ENCODE measurements at regions not wholly inside any gene's neighbourhood (a gene's known extent, or its start where the extent isn't known, plus 50 kb on each side); places are given as distances from the start of the nearest gene placed in this dataset.

DNA sequence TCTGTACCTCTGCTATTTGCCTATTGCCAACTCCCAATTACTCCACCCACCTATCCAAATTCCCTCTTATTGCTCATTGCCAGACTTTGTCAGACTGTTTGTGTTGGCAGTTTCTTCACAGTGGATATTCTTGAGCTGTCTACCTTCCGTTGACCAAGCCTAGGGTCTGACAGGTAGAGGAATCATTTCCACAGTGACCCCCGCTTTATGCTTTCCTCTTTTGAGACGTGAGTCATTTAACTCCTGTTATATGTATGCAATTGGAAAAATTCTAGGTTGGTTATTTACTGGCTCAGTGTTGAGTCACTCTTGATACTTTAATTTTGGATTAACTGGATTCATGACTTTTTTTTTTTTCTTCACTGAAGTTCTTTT, 187.7 kb downstream of the IRS1 start:
- Histone ChIP-seq H3K36me3 (replicated peaks; ENCODE audit: insufficient read depth, low read depth) (no peaks in the 10 kb centered on the region), H3K27ac (no peak overlapping the region), H3K4me3 (no peak overlapping the region), H3K9me3 (ENCODE audit: low read depth) (no peaks in the 10 kb centered on the region), H3K79me2 (no peaks in the 10 kb centered on the region), H3K4me1 (ENCODE audit: insufficient read depth) (no peaks in the 10 kb centered on the region), H2AFZ (no peak overlapping the region), H3K27me3 (no peaks in the 10 kb centered on the region), H3K9me2 (replicated peaks; ENCODE audit: insufficient read depth) (no peaks in the 10 kb centered on the region), H4K20me1 (ENCODE audit: insufficient read depth, poor library complexity, severe bottlenecking) (no peaks in the 10 kb centered on the region), H3K4me2 (no peak overlapping the region)
- no peak for DNase-seq (ENCODE audit: low spot score)
- WGBS (ENCODE audit: low lambda C conversion rate, missing lambda C conversion rate), result 96% methylated on average over 3 of the region's 3 CpGs
- TF ChIP-seq EZH2phosphoT487 (IDR thresholded peaks at IDR 0.05; ENCODE audit: low read depth, severe bottlenecking, unreplicated experiment) (no peak), EZH2 (IDR thresholded peaks at IDR 0.05; ENCODE audit: borderline replicate concordance) (no peak), CTCF (IDR thresholded peaks at IDR 0.05; ENCODE audit: poor library complexity) (no peak)

DNA sequence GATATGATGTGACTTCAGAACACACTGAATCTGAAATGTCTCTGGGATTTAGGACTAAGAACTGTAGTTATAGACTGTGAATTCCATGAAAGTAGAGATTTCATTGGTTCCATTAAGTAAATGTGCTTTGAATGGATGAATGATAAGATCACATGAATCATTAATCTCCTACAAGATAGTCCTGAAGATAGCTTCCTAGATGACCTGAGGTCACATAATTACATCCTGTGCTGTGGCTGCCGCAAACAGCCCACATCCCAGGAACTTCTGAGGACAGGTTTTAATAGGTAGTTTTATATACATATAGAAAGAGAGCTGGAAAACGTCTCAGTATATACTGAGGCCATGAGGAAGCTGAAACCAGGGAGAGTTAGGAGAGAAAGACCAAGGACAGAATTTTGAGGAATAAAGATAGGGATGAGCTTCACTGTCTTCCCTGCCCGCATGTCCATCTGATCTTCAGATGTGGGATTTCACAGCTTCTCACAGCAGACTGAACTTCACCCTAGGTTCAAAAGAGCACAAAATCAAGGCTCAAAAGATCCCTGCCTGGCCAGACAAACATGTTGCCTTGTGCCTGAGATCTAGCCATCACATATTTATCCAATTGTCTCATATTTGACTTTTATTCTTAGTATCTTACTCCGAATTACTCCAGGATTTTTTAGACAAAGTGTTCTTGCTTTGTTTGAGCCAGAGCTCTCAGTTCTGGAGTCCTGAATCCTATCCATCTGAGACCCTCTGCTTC, 188.2 kb downstream of the IRS1 start:
- H4K20me1 ChIP-seq (ENCODE audit: insufficient read depth, poor library complexity, severe bottlenecking), result no peaks in the 10 kb centered on the region
- no peak overlapping the region for H2AFZ ChIP-seq
- no peaks in the 10 kb centered on the region for H3K79me2 ChIP-seq
- no peak for TF ChIP-seq EZH2phosphoT487 (IDR thresholded peaks at IDR 0.05; ENCODE audit: low read depth, severe bottlenecking, unreplicated experiment)
- no peaks in the 10 kb centered on the region for H3K27me3 ChIP-seq
- 61% methylated on average over 4 of the region's 4 CpGs for WGBS (ENCODE audit: low lambda C conversion rate, missing lambda C conversion rate)
- no peak overlapping the region for H3K4me3 ChIP-seq
- no peaks in the 10 kb centered on the region for H3K9me2 ChIP-seq (replicated peaks; ENCODE audit: insufficient read depth)
- no peaks in the 10 kb centered on the region for H3K9me3 ChIP-seq (ENCODE audit: low read depth)
- no peak overlapping the region for H3K4me2 ChIP-seq
- H3K4me1 ChIP-seq (ENCODE audit: insufficient read depth), result no peaks in the 10 kb centered on the region
- H3K36me3 ChIP-seq (replicated peaks; ENCODE audit: insufficient read depth, low read depth), result no peaks in the 10 kb centered on the region
- no peak overlapping the region for H3K27ac ChIP-seq
- no peak for DNase-seq (ENCODE audit: low spot score)

DNA sequence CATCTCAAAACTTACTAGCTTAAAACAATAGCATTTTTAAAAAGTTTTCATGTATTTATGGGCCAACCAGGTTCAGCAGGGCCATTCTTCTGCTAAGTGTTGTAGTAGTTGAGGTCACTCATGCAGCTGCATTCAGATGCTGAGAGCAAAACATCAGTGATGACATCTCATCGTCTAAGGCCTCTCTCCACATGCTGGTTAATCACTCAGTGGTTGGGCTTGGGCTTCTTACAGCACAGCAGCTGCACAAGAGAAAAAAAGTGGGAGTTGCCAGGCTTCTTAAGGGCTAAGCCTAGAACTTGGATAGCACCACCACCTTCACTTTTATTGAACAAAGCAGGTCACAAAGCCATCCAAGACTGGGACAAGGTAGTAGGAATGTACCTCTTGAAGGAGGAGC, 190.3 kb downstream of the IRS1 start:
- no peak for TF ChIP-seq EZH2phosphoT487 (IDR thresholded peaks at IDR 0.05; ENCODE audit: low read depth, severe bottlenecking, unreplicated experiment)
- TF ChIP-seq EZH2 (IDR thresholded peaks at IDR 0.05; ENCODE audit: borderline replicate concordance), result no peak
- no peak for TF ChIP-seq CTCF (IDR thresholded peaks at IDR 0.05; ENCODE audit: poor library complexity)
- DNase-seq (ENCODE audit: low spot score), result peak; percentile 18

DNA sequence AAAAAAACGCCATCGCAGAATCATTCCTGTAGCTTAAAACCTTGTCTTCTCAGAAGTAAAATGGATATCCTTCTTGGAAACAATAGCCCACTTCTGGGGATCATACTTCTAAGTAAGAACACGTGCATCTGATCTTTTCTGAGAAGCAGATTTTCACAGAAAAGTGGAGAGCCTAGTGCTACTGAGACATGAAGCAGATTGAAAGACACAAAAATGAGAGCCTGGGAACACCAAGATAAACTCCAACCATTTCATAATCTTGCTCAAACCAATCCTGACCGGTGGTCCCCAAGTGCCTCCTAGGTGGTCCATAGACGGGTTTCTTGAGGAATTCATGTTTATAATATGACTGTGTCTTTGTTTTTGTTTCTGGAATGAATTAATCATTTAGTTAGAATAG, 191.2 kb downstream of the IRS1 start:
- H3K27ac ChIP-seq, result no peak overlapping the region
- H3K9me3 ChIP-seq (ENCODE audit: low read depth), result no peaks in the 10 kb centered on the region
- no peak overlapping the region for H2AFZ ChIP-seq
- no peaks in the 10 kb centered on the region for H3K9me2 ChIP-seq (replicated peaks; ENCODE audit: insufficient read depth)
- H3K79me2 ChIP-seq, result no peaks in the 10 kb centered on the region
- TF ChIP-seq EZH2 (IDR thresholded peaks at IDR 0.05; ENCODE audit: borderline replicate concordance) (no peak), EZH2phosphoT487 (IDR thresholded peaks at IDR 0.05; ENCODE audit: low read depth, severe bottlenecking, unreplicated experiment) (no peak), CTCF (IDR thresholded peaks at IDR 0.05; ENCODE audit: poor library complexity) (no peak)
- DNase-seq (ENCODE audit: low spot score), result no peak
- WGBS (ENCODE audit: low lambda C conversion rate, missing lambda C conversion rate), result 70% methylated on average over 5 of the region's 5 CpGs
- no peaks in the 10 kb centered on the region for H3K4me1 ChIP-seq (ENCODE audit: insufficient read depth)
- no peaks in the 10 kb centered on the region for H3K27me3 ChIP-seq
- no peaks in the 10 kb centered on the region for H3K36me3 ChIP-seq (replicated peaks; ENCODE audit: insufficient read depth, low read depth)
- H4K20me1 ChIP-seq (ENCODE audit: insufficient read depth, poor library complexity, severe bottlenecking), result no peaks in the 10 kb centered on the region
- H3K4me2 ChIP-seq, result no peak overlapping the region
- no peak overlapping the region for H3K4me3 ChIP-seq

More for the DNA sequence above, 190.3 kb downstream of the IRS1 start:
- Histone ChIP-seq H3K4me3 (no peak overlapping the region), H3K27me3 (no peaks in the 10 kb centered on the region), H3K9me2 (replicated peaks; ENCODE audit: insufficient read depth) (no peaks in the 10 kb centered on the region), H3K4me2 (no peak overlapping the region), H2AFZ (no peak overlapping the region), H3K4me1 (ENCODE audit: insufficient read depth) (no peaks in the 10 kb centered on the region), H4K20me1 (ENCODE audit: insufficient read depth, poor library complexity, severe bottlenecking) (no peaks in the 10 kb centered on the region), H3K9me3 (ENCODE audit: low read depth) (no peaks in the 10 kb centered on the region), H3K36me3 (replicated peaks; ENCODE audit: insufficient read depth, low read depth) (no peaks in the 10 kb centered on the region), H3K79me2 (no peaks in the 10 kb centered on the region), H3K27ac (no peak overlapping the region)
- WGBS (ENCODE audit: low lambda C conversion rate, missing lambda C conversion rate), result 39% methylated on average over 1 of the region's 1 CpG

Data from hepatocyte (in vitro differentiated cells).